HG02588 (cell line): ENCODE measurements at regions not wholly inside any gene's neighbourhood (a gene's known extent, or its start where the extent isn't known, plus 50 kb on each side); places are given as distances from the start of the nearest gene placed in this dataset.

Experiments used
- ATAC-seq: cut with Tn5 transposase; IDR thresholded peaks from one replicate; pipeline ENCODE4 v1.9.1; 2021; ENCODE audit warnings: mild to moderate bottlenecking, moderate library complexity; ENCODE audit not compliant: unreplicated experiment

GRCh38 chr9:16128003-16128402 lies 575.2 kb downstream of the CCDC171 start:
- ATAC-seq, result no peak

- ATAC-seq, result no peak
Measured at GRCh38 chr9:16131264-16131663, 578.4 kb downstream of the CCDC171 start.

GRCh38 chr9:16132513-16132912 lies 579.7 kb downstream of the CCDC171 start:
- ATAC-seq, result no peak

- ATAC-seq, result no peak
Measured at GRCh38 chr9:16133032-16133431, 580.2 kb downstream of the CCDC171 start.

- peak; percentile 87 for ATAC-seq
Measured at GRCh38 chr9:16133556-16134227, 580.8 kb downstream of the CCDC171 start.

- no peak for ATAC-seq
Measured at GRCh38 chr9:16134351-16134750, 581.5 kb downstream of the CCDC171 start.

GRCh38 chr9:16135968-16136367 lies 583.1 kb downstream of the CCDC171 start:
- ATAC-seq, result no peak

GRCh38 chr9:16136451-16136850 lies 583.6 kb downstream of the CCDC171 start:
- ATAC-seq, result no peak

- ATAC-seq, result no peak
Measured at GRCh38 chr9:16136961-16137360, 584.1 kb downstream of the CCDC171 start.

- no peak for ATAC-seq
Measured at GRCh38 chr9:16138561-16139491, 586.0 kb downstream of the CCDC171 start.

- no peak for ATAC-seq
Measured at GRCh38 chr9:16139774-16140173, 586.9 kb downstream of the CCDC171 start.

- no peak for ATAC-seq
Measured at GRCh38 chr9:16143310-16143709, 590.5 kb downstream of the CCDC171 start.

GRCh38 chr9:16143947-16144890 lies 591.4 kb downstream of the CCDC171 start:
- no peak for ATAC-seq

- no peak for ATAC-seq
Measured at GRCh38 chr9:16145196-16145950, 592.5 kb downstream of the CCDC171 start.

GRCh38 chr9:16147726-16148125 lies 594.9 kb downstream of the CCDC171 start:
- ATAC-seq, result no peak

GRCh38 chr9:16150501-16150900 lies 597.7 kb downstream of the CCDC171 start:
- ATAC-seq, result no peak

GRCh38 chr9:16150938-16151650 lies 598.3 kb downstream of the CCDC171 start:
- no peak for ATAC-seq

GRCh38 chr9:16152276-16153101 lies 599.6 kb downstream of the CCDC171 start:
- no peak for ATAC-seq

- no peak for ATAC-seq
Measured at GRCh38 chr9:16153221-16153620, 600.4 kb downstream of the CCDC171 start.
